NCI-H2081 (cell line): ENCODE measurements at regions not wholly inside any gene's neighbourhood (a gene's known extent, or its start where the extent isn't known, plus 50 kb on each side); places are given as distances from the start of the nearest gene placed in this dataset.
A peak's percentile ranks its signal among the peaks of the same experiment; 100 is the strongest.
"Not testable (repeated sequence)": the region's sequence is repeated elsewhere in the genome, so short reads cannot be mapped to it uniquely, and the experiment has no call there.

Experiments
- DNase-seq, 2 experiments: peaks; one replicate each; lab custom pipeline; 2025; lab: John Stamatoyannopoulos, UW

DNA sequence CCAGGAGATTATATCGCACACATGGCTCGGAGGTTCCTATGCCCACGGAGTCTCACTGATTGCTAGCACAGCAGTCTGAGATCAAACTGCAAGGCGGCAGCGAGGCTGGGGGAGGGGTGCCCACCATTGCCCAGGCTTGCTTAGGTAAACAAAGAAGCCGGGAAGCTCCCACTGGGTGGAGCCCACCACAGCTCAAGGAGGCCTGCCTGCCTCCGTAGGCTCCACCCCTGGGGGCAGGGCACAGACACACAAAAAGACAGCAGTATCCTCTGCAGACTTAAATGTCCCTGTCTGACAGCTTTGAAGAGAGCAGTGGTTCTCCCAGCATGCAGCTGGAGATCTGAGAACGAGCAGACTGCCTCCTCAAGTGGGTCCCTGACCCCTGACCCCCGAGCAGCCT lies 112.0 kb upstream of the NDST3 start:
- not testable (repeated sequence) for DNase-seq

DNA sequence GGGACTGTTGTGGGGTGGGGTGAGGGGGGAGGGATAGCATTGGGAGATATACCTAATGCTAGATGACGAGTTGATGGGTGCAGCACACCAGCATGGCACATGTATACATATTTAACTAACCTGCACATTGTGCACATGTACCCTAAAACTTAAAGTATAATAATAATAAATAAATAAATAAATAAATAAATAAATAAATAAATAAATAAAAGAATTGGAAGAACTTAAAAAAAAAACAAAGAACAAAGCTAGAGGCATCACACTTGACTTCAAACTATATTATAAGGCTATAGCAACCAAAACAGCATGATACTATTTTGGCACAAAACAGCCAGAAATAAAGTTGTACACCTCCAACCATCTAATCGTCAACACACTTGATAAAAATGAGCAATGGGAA lies 106.5 kb upstream of the NDST3 start:
- DNase-seq = not testable (repeated sequence)

DNA sequence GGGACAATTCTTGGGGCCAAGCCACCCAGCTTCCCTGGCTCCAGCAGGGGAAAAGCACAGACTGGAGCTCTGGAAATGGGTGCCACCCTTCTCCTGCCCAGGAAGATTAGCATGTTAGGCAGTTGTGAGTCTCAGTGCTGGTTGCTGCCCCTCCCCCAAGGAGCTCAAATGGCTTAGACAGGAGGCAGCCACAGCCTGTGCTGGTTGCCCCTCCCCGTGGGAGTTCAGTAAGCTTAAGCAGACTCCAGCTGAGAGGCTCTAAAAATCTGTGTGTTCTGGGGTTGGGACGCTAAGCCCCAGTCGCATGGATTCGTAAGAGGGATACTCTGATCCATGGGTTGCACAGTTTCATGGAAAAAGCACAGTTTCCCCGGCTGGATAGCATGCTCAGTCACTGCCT lies 92.7 kb upstream of the NDST3 start:
- no peak for DNase-seq

DNA sequence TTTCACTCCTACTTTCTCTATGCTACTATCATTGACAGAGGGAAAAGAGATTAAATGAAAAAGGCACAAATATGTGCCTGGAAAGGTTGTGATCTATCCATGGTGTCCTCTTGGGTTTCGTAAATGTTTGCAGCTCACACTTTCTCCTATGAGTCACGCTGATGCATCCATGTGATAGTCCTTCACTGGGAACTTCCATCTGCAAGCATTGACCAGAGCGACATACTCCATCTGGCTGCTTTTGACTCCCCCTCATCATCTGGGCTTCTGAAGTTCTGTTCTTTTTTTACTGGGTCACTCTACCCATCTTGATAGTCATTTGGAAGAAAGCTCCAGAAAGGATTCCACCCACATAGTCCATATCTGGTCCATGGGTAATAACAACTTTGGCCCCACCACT lies 84.7 kb upstream of the NDST3 start:
- DNase-seq = no peak

DNA sequence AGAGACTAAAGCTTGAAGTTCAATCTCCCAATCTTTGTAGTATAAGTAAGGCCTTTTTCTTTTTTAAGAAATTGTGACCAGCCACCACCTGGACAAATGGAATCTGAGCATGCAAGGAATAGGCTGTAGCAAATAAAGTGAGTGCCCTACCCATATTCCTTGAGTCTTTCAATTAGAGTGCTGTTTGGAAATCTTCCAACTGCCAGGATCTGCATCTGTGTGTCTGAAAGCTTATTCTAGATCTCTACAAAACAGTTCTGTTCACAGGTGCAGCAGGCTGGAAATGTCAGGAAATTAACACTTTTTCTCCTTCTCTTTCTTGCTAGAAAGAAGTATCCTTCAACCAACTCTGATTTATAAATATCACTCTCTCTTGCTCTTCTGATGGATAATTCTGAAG lies 76.7 kb upstream of the NDST3 start:
- DNase-seq = no peak

DNA sequence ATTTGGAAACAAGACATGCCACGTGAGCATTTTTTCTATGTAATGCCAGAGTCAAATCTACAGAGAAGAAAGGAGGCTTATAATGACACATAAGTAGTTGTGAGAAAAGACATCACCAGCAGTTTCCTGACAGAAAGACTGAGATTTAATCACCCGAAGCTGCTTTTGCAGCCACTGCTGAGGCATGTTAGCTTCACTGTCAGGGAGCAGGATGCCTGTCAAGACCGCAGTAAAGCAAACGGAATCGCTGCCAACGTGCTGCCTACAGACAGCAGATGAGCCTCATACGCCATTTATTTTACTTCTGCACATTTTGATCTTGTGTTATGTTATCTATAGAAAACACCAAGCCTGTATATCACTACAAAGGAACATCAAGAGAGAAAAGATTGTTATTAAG lies 68.7 kb upstream of the NDST3 start:
- peak in 1 of 2 experiments; percentile 1 for DNase-seq

DNA sequence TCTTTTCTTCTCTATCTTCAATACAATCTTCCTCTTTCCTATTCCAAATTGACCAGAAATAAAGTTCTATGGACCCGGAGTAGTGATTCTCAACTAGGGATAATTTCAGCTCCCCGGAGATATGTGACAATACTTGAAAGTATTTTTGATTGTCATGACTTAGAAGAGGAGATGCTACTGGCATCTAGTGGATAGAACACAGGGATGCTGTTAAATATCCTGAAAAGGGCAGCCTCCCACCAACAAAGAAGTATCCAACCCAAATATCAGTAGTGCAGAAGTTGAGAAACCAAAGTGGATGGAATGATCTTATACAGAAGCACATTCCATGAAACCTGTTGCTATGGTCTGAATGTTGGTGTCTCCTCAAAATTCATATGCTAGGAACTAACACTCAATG lies 65.7 kb upstream of the NDST3 start:
- no peak for DNase-seq

DNA sequence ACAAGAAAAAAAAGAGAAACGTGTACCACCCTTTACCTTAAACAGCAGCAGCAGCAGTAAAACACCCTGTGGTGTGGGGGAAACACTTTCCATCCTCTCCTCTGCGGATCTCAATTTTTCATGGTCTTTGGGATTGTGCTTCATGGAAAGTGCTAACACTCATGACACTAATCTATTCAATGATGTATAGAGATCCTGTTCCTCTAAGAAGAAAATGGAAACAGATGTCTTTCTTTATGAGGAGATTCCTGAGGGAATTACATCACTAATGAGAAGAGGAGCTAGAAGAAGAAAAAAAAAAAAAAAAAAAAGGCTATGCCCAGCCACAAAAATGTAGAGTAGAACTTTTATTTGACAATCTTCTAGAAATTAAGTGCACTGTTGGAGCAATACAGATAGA lies 62.9 kb upstream of the NDST3 start:
- DNase-seq = no peak

DNA sequence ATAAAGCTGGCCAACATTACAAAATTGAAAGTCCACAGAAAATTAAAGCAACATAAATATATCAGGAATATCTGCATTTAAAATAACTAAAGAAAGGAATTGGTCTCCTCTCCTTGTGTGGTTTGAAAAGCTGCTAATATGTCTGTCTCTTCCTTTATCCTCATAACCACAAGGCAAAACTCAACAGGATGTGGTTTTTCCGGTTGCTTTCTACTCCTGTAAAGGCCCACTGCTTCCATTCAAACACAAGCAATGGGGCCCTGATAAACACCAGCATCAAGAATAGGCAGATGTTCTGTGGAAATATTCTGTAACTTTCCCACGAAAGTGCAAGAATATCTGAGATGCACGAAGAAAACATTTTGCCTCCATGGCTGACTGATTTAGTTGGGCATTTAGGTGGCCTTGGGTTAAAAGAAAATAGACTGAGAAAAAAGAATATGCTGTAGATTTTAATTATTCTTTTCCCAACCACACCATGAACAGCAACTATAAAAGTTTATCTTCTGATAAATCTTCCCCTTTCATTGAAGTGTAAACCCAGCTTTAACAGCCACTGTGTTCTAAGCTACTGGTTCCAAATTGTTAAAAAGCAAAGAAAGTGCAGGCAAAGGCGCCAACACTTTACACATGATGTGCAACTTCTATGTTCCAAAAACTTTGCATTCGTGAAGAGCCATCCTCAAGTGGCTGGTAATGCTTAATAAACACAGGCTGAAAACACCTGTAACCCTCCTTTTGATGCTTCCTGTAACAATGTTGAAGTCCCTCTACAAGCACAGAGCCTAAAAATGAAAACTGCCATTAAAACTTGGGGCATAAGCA lies 50.5 kb upstream of the NDST3 start:
- DNase-seq = no peak

DNA sequence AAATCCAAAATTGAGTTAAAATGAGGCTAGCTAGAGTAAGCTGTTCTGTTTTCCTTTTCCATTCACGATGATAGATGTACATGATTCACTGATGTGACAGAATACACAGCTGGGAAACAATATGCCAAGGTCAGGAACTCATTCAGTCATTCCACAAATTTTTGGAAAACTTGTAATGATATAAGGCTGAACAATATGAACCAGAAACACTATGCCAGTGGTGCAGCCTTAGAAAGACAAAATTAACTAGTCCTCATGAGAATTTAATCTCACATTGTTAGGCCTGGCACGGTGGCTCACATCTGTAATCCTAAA lies 50.0 kb upstream of the NDST3 start:
- no peak for DNase-seq
